Ovary (tissue), 7 donors: ENCODE measurements at regions not wholly inside any gene's neighbourhood (a gene's known extent, or its start where the extent isn't known, plus 50 kb on each side); places are given as distances from the start of the nearest gene placed in this dataset. TPM values are rescaled to one million over a fixed set of nuclear protein-coding genes. Genes with fewer than 3 reads are reported as not detected.

Source experiments
- DNase-seq, 5 donors: peaks; one replicate each; pipeline ENCODE4 v3.0.0-alpha.2; 2019 to 2020
- H3K27ac ChIP-seq, 2 donors: fragments of 200-600 bp; one replicate each; pipeline versions ENCODE4 v1.5.1 to v1.8.0; 2019 to 2022
- H3K27me3 ChIP-seq: fragments of 200-600 bp; one replicate; pipeline ENCODE4 v1.8.0; 2022
- H3K36me3 ChIP-seq: fragments of 200-600 bp; sonication (generic); one replicate; pipeline ENCODE4 v1.5.1; 2019
- H3K4me1 ChIP-seq: one replicate; pipeline ENCODE4 v1.8.1; 2013; ENCODE audit warnings: mild to moderate bottlenecking, moderate library complexity; ENCODE audit not compliant: insufficient read depth
- H3K4me3 ChIP-seq: fragments of 200-600 bp; sonication (generic); one replicate; pipeline ENCODE4 v1.5.1; 2017
- H3K9me3 ChIP-seq, 2 donors: fragments of 200-600 bp in 1 of 2; sonication (generic) in 1 of 2; one replicate each; pipeline versions ENCODE4 v1.5.1 to v1.8.1; 2013 to 2019; ENCODE audit warnings: mild to moderate bottlenecking in 1 of 2, moderate library complexity in 1 of 2
- EP300 ChIP-seq: sonication (generic); formaldehyde crosslinking; IDR thresholded peaks from one replicate; pipeline ENCODE4 v1.6.1; 2017; ENCODE audit warnings: antibody characterized with exemption
- POLR2A ChIP-seq: fragments of 450-650 bp; IDR thresholded peaks from one replicate; pipeline ENCODE4 v1.6.1; 2017; ENCODE audit warnings: antibody characterized with exemption, mild to moderate bottlenecking, moderate library complexity
- WGBS, 3 donors: extraction: QIAGEN DNeasy Blood & Tissue Kit in 1 of 3; methylation state at CpG; one replicate each; pipeline versions ENCODE4 v1.1.5 to v1.1.7; 2013 to 2017; 5-methylcytosine and 5-hydroxymethylcytosine counted together
- intact Hi-C, 4 donors: fragments of 100-400 bp; cut with DNase I; formaldehyde crosslinking; loops; one replicate each; pipeline versions ENCODE4 v1.11.0 to v1.15.1; 2022 to 2023
- small RNA-seq: library from RNA; depleted of rRNA; stranded (forward); fragments of <200 nt; gene quantifications from one replicate; pipeline ENCODE3, GENCODE V24; 2016
- TF ChIP-seq, protein P1 (sequence below), 3 donors: fragments of 450-650 bp in 2 of 3; fragments of 200-600 bp in 1 of 3; IDR thresholded peaks; one replicate each; pipeline versions ENCODE4 v1.5.1 to v1.8.0; 2016 to 2022; ENCODE audit warnings: antibody characterized with exemption in 3 of 3, mild to moderate bottlenecking in 1 of 3
- donor health status: DM: no; HTN: no; CAD: no; lungs with moderate emphysema.
- donor health status: DM: no; HTN: no; CAD: no.
- donor health status: Bipolar disorder and iron deficiency.
- donor health status: DM: no; HTN: no; CAD: no.
- donor health status: DM: yes; HTN: yes; CAD: no.

- TF ChIP-seq EP300 = no peak
- TF ChIP-seq, protein P1, sequence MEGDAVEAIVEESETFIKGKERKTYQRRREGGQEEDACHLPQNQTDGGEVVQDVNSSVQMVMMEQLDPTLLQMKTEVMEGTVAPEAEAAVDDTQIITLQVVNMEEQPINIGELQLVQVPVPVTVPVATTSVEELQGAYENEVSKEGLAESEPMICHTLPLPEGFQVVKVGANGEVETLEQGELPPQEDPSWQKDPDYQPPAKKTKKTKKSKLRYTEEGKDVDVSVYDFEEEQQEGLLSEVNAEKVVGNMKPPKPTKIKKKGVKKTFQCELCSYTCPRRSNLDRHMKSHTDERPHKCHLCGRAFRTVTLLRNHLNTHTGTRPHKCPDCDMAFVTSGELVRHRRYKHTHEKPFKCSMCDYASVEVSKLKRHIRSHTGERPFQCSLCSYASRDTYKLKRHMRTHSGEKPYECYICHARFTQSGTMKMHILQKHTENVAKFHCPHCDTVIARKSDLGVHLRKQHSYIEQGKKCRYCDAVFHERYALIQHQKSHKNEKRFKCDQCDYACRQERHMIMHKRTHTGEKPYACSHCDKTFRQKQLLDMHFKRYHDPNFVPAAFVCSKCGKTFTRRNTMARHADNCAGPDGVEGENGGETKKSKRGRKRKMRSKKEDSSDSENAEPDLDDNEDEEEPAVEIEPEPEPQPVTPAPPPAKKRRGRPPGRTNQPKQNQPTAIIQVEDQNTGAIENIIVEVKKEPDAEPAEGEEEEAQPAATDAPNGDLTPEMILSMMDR (IDR thresholded peaks at IDR 0.05) = no peak
- no peak for TF ChIP-seq POLR2A
- Histone ChIP-seq H3K4me3 (no peak overlapping the region), H3K36me3 (no peaks in the 10 kb centered on the region), H3K27me3 (no peaks in the 10 kb centered on the region), H3K27ac (no peak overlapping the region), H3K9me3 (no peaks in the 10 kb centered on the region), H3K4me1 (no peaks in the 10 kb centered on the region)
- WGBS, 3 donors = 73 to 80% (median 78%) methylated on average over 3 of the region's 3 CpGs
- intact Hi-C loops = no loop called here
- DNase-seq = no peak
These were observed 50.6 kb upstream of the TMEFF2 start for GRCh38 chr2:192245329-192245728.

Small RNA genes lying in the stretch of these regions (small RNA-seq; reads per million reads assigned to genes)
- gene AC068135.1 (not detected), gene AC074290.1 (not detected), gene RF00017 (not detected), gene RF00273 (not detected), gene RNU6-169P (not detected)
